ENCODE measurements at regions not wholly inside any gene's neighbourhood (a gene's known extent, or its start where the extent isn't known, plus 50 kb on each side); places are given as distances from the start of the nearest gene placed in this dataset.

DNA sequence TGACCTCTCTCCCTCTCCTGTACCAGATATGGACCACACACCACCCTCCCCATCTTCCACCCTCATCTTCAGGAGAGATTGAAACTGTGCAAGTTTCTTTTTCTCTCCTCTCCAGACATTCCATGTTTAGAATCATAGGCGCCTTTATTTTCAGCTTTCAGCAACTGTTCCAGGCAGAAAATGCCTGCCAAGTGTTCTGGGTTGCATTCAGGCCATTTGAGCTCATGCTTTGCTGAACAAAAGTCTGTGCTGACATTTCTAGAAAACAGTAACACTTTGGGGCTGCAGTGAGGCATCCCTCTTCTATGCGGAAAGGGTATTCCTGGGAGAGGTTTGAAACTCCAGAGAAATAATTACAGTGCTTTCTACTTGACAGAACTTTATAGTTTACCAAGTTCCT, 361.7 kb downstream of the GPAM start:
- no peak for TF ChIP-seq NFYB (IDR thresholded peaks at IDR 0.05; ENCODE audit: insufficient read depth, low read depth, low read length)
- TF ChIP-seq, protein P1, sequence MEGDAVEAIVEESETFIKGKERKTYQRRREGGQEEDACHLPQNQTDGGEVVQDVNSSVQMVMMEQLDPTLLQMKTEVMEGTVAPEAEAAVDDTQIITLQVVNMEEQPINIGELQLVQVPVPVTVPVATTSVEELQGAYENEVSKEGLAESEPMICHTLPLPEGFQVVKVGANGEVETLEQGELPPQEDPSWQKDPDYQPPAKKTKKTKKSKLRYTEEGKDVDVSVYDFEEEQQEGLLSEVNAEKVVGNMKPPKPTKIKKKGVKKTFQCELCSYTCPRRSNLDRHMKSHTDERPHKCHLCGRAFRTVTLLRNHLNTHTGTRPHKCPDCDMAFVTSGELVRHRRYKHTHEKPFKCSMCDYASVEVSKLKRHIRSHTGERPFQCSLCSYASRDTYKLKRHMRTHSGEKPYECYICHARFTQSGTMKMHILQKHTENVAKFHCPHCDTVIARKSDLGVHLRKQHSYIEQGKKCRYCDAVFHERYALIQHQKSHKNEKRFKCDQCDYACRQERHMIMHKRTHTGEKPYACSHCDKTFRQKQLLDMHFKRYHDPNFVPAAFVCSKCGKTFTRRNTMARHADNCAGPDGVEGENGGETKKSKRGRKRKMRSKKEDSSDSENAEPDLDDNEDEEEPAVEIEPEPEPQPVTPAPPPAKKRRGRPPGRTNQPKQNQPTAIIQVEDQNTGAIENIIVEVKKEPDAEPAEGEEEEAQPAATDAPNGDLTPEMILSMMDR (IDR thresholded peaks at IDR 0.05 in 2 of 3, conservative IDR thresholded peaks at IDR 0.05 in 1 of 3; ENCODE audit: control insufficient read depth in 2 of 3, extremely low read depth in 1 of 3, insufficient read depth in 1 of 3, low read depth in 3 of 3, low read length in 3 of 3) = no peak
- TF ChIP-seq MEF2A (IDR thresholded peaks at IDR 0.05; ENCODE audit: insufficient read depth, low read depth, low read length) = no peak
- no peak for TF ChIP-seq NR2C2 (IDR thresholded peaks at IDR 0.05; ENCODE audit: borderline replicate concordance, control insufficient read depth, insufficient read length, low read depth)
- TF ChIP-seq YY1 (IDR thresholded peaks at IDR 0.05; ENCODE audit: low read depth, low read length) = no peak
- TF ChIP-seq POLR2A (IDR thresholded peaks at IDR 0.05; ENCODE audit: low read depth, low read length) = no peak
- TF ChIP-seq, protein P2, sequence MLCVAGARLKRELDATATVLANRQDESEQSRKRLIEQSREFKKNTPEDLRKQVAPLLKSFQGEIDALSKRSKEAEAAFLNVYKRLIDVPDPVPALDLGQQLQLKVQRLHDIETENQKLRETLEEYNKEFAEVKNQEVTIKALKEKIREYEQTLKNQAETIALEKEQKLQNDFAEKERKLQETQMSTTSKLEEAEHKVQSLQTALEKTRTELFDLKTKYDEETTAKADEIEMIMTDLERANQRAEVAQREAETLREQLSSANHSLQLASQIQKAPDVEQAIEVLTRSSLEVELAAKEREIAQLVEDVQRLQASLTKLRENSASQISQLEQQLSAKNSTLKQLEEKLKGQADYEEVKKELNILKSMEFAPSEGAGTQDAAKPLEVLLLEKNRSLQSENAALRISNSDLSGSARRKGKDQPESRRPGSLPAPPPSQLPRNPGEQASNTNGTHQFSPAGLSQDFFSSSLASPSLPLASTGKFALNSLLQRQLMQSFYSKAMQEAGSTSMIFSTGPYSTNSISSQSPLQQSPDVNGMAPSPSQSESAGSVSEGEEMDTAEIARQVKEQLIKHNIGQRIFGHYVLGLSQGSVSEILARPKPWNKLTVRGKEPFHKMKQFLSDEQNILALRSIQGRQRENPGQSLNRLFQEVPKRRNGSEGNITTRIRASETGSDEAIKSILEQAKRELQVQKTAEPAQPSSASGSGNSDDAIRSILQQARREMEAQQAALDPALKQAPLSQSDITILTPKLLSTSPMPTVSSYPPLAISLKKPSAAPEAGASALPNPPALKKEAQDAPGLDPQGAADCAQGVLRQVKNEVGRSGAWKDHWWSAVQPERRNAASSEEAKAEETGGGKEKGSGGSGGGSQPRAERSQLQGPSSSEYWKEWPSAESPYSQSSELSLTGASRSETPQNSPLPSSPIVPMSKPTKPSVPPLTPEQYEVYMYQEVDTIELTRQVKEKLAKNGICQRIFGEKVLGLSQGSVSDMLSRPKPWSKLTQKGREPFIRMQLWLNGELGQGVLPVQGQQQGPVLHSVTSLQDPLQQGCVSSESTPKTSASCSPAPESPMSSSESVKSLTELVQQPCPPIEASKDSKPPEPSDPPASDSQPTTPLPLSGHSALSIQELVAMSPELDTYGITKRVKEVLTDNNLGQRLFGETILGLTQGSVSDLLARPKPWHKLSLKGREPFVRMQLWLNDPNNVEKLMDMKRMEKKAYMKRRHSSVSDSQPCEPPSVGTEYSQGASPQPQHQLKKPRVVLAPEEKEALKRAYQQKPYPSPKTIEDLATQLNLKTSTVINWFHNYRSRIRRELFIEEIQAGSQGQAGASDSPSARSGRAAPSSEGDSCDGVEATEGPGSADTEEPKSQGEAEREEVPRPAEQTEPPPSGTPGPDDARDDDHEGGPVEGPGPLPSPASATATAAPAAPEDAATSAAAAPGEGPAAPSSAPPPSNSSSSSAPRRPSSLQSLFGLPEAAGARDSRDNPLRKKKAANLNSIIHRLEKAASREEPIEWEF (IDR thresholded peaks at IDR 0.05; ENCODE audit: insufficient replicate concordance, low read depth, low read length) = no peak
- TF ChIP-seq, protein P3, sequence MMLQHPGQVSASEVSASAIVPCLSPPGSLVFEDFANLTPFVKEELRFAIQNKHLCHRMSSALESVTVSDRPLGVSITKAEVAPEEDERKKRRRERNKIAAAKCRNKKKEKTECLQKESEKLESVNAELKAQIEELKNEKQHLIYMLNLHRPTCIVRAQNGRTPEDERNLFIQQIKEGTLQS (IDR thresholded peaks at IDR 0.05; ENCODE audit: borderline replicate concordance, extremely low read depth, low read depth, low read length) = no peak
- no peak for TF ChIP-seq ZSCAN29 (IDR thresholded peaks at IDR 0.05)
- TF ChIP-seq JUNB (IDR thresholded peaks at IDR 0.05) = no peak
